HG03354 (cell line): ENCODE measurements at regions not wholly inside any gene's neighbourhood (a gene's known extent, or its start where the extent isn't known, plus 50 kb on each side); places are given as distances from the start of the nearest gene placed in this dataset.
"Not testable (repeated sequence)": the region's sequence is repeated elsewhere in the genome, so short reads cannot be mapped to it uniquely, and the experiment has no call there.

Experiments
- ATAC-seq: cut with Tn5 transposase; IDR thresholded peaks from one replicate; pipeline ENCODE4 v1.9.1; 2021; ENCODE audit warnings: mild to moderate bottlenecking; ENCODE audit not compliant: unreplicated experiment, poor library complexity, severe bottlenecking

GRCh38 chr7:81173766-81174281, 255.0 kb upstream of the SEMA3C start:
- ATAC-seq, result no peak

- ATAC-seq, result no peak
Observed at GRCh38 chr7:81170291-81170690, 251.4 kb upstream of the SEMA3C start.

GRCh38 chr7:81167934-81168333, 249.1 kb upstream of the SEMA3C start:
- ATAC-seq, result no peak

GRCh38 chr7:81165070-81165469, 246.2 kb upstream of the SEMA3C start:
- ATAC-seq, result no peak

GRCh38 chr7:81162771-81163525, 244.1 kb upstream of the SEMA3C start:
- no peak for ATAC-seq

- ATAC-seq, result no peak
Observed at GRCh38 chr7:81162234-81162633, 243.4 kb upstream of the SEMA3C start.

GRCh38 chr7:81161451-81162075, 242.7 kb upstream of the SEMA3C start:
- ATAC-seq, result no peak

GRCh38 chr7:81159402-81159801, 240.6 kb upstream of the SEMA3C start:
- no peak for ATAC-seq

- ATAC-seq, result no peak
Observed at GRCh38 chr7:81158189-81158588, 239.3 kb upstream of the SEMA3C start.

- no peak for ATAC-seq
Observed at GRCh38 chr7:81155654-81156373, 237.0 kb upstream of the SEMA3C start.

GRCh38 chr7:81154565-81154964, 235.7 kb upstream of the SEMA3C start:
- ATAC-seq, result no peak

- ATAC-seq, result not testable (repeated sequence)
Observed at GRCh38 chr7:81152925-81153324, 234.1 kb upstream of the SEMA3C start.

- ATAC-seq, result no peak
Observed at GRCh38 chr7:81150951-81151361, 232.1 kb upstream of the SEMA3C start.

GRCh38 chr7:81143856-81144255, 225.0 kb upstream of the SEMA3C start:
- no peak for ATAC-seq

GRCh38 chr7:81141257-81142205, 222.7 kb upstream of the SEMA3C start:
- not testable (repeated sequence) for ATAC-seq

GRCh38 chr7:81140775-81141174, 221.9 kb upstream of the SEMA3C start:
- ATAC-seq, result no peak

GRCh38 chr7:81140252-81140651, 221.4 kb upstream of the SEMA3C start:
- no peak for ATAC-seq

- no peak for ATAC-seq
Observed at GRCh38 chr7:81138870-81139269, 220.0 kb upstream of the SEMA3C start.

GRCh38 chr7:81135324-81135723, 216.5 kb upstream of the SEMA3C start:
- no peak for ATAC-seq

GRCh38 chr7:81128011-81128410, 209.2 kb upstream of the SEMA3C start:
- ATAC-seq, result no peak
